HL-60 (cell line): ENCODE measurements at regions not wholly inside any gene's neighbourhood (a gene's known extent, or its start where the extent isn't known, plus 50 kb on each side); places are given as distances from the start of the nearest gene placed in this dataset.

Source experiments
- CTCF ChIP-seq: IDR thresholded peaks from one replicate; pipeline ENCODE4 v1.5.1; 2011; ENCODE audit warnings: low read length, control low read depth, inconsistent platforms; ENCODE audit not compliant: insufficient read depth
- POLR2AphosphoS5 ChIP-seq: IDR thresholded peaks from 2 replicates; pipeline ENCODE4 v1.6.1; 2012; ENCODE audit warnings: low read depth
- REST ChIP-seq: IDR thresholded peaks from 2 replicates; pipeline ENCODE4 v1.6.1; 2012; ENCODE audit warnings: low read depth; ENCODE audit not compliant: insufficient replicate concordance

- TF ChIP-seq CTCF = no peak
- no peak for TF ChIP-seq POLR2AphosphoS5
- TF ChIP-seq REST = no peak
These were observed 570.0 kb upstream of the ZNF608 start for GRCh38 chr5:125316391-125316790.
